ENCODE measurements at regions not wholly inside any gene's neighbourhood (a gene's known extent, or its start where the extent isn't known, plus 50 kb on each side); places are given as distances from the start of the nearest gene placed in this dataset.

DNA sequence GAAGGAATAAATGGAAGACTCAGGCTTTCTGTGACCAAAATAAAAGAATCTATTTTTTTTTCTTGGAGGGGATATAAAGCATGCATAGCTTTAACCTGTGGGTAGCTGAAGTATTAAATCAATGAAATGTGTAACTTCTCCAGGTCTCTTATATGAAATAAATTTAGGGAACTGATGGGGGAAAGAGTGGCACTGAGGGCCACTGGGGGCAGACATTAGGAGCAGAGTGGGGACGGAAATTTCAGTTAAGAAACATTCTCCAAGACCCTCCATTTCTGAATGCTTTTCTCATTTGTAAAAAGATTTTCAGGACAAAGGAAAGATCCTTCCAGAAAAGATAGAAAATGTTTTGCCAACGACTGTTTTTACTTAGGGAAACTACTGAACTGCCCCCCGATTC is 131.0 kb downstream of the GPX5 start:
- no peak for DNase-seq (ENCODE audit: extremely low read depth, low read depth)
- TF ChIP-seq, protein P1, sequence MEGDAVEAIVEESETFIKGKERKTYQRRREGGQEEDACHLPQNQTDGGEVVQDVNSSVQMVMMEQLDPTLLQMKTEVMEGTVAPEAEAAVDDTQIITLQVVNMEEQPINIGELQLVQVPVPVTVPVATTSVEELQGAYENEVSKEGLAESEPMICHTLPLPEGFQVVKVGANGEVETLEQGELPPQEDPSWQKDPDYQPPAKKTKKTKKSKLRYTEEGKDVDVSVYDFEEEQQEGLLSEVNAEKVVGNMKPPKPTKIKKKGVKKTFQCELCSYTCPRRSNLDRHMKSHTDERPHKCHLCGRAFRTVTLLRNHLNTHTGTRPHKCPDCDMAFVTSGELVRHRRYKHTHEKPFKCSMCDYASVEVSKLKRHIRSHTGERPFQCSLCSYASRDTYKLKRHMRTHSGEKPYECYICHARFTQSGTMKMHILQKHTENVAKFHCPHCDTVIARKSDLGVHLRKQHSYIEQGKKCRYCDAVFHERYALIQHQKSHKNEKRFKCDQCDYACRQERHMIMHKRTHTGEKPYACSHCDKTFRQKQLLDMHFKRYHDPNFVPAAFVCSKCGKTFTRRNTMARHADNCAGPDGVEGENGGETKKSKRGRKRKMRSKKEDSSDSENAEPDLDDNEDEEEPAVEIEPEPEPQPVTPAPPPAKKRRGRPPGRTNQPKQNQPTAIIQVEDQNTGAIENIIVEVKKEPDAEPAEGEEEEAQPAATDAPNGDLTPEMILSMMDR (IDR thresholded peaks at IDR 0.05; ENCODE audit: low read depth, low read length), result no peak

DNA sequence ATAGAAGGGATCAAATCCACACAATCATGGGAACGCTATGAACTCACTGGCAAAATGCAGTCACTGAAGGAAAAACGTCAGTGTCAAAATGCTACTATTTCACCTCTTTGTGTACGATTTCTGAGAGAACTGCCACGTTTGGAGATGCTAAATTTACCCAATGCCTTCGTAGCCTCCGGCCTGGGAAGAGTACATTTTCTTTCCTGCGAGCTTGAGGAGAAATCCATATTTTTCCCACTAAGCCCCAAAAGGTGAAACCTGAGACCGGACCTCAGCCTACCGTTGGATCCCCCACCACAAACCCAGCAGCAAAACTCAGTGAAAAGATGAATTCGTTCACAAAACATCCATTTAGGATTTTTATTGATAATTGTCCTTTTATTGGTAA is 131.7 kb downstream of the GPX5 start:
- TF ChIP-seq, protein P1 (IDR thresholded peaks at IDR 0.05; ENCODE audit: low read depth, low read length), result no peak
- DNase-seq (ENCODE audit: extremely low read depth, low read depth), result no peak

DNA sequence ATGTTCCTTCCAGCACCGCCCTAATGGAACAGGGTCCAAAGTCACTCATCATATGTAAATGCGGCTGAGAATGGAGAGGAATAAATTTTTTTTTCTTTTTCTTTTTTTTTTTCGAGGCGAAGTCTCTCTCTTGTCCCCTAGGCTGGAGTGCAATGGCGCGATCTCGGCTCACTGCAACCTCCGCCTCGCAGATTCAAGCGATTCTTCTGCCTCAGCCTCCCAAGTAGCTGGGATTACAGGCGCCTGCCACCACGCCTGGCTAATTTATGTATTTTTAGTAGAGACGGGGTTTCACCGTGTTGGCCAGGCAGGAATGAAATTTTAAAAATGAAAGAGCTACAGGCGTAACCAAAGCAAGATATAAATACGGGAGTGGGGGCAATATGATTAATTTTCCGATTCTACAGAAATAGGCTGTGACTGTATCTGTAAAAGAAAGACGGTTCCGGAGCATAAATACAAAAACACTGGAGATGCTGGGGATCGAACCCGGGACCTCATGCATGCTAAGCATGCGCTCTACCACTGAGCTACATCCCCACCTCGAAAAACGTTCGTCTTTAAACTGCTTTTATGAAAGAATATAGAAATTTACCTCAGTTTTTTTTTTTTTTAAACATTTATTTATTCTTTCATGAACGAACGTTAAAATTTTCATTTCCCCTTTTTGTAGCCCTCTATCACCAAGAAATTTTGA is 132.2 kb downstream of the GPX5 start:
- no peak for DNase-seq (ENCODE audit: extremely low read depth, low read depth)
- TF ChIP-seq, protein P1 (IDR thresholded peaks at IDR 0.05; ENCODE audit: low read depth, low read length), result no peak

DNA sequence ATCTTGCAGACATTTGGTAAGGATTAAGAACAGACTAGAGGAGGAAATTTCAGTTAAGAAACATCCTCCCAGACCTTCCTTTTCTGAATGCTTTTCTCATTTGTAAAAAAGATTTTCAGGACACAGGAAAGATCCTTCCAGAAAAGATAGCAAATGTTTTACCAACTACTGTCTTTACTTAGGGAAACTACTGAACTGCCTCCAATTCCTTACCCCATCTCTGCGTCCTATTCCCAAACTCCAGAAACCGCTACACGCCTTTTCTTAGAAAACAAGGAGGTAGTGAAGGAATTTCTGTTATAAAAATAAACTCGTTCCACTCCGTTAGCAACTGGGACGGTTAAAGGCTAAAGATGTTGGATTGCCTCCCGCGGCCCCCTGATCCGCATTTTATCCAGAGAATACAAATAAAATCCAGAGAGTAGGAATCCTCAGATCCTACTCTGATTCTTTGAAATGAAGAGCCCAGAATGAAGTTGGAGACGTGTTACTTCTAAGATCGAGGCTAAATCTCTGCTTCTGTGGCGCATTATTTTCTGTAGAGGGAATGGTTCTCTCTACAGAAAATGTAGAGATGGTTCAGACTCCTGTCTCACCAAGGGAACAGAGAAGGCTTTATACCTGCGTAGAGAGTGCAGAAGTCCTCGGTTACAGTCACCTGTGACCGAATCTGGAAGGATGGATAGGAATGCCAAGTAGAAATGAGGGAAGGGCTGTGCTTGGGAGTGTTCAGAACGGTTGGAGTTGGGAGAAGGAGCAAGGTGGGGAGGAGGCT is 133.0 kb downstream of the GPX5 start:
- TF ChIP-seq, protein P1 (IDR thresholded peaks at IDR 0.05; ENCODE audit: low read depth, low read length), result no peak
- DNase-seq (ENCODE audit: extremely low read depth, low read depth), result no peak

DNA sequence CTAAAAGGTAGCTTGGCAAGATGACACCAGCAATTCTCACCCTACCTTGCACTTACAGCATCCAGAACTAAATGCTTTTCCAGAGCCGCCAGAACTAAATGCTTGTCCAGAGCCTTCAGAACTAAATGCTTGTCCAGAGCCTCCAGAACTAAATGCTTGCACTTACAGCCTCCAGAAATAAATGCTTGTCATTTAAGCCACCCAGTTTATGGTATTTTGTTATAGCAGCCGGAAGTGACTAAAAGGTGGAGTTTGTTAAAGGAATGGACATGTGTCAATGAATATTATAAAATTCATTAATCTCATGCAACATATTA is 133.5 kb downstream of the GPX5 start:
- TF ChIP-seq, protein P1 (IDR thresholded peaks at IDR 0.05; ENCODE audit: low read depth, low read length), result no peak
- no peak for DNase-seq (ENCODE audit: extremely low read depth, low read depth)

DNA sequence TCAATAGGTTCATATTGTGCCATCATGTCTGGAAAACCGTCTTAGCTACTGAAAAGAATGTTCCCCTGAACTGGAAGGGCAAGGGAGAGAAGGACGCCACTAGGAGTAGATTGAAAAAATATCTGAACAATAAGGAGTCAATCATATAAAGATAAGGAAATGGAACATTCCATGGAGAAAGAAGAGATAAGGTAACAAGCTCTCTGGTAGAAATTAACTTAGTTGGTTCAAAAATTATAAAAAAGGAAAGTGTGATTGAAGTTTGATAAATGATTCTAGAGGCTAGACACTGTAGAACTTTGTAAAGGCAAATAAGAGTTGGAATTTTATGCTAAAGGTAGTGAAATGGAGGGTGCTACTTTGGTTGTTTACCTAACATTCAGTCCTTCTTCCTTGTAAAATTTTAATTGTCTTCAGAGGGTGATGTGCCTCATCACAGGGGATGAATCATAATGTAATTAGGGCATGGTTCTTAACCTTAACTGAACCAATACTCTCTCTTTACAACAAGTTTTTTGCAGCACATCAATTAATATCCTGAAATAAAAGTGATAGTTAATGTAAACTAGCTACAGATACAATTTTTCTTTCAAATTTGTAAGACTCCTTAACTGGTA is 135.5 kb downstream of the GPX5 start:
- no peak for DNase-seq (ENCODE audit: extremely low read depth, low read depth)
- TF ChIP-seq, protein P1 (IDR thresholded peaks at IDR 0.05; ENCODE audit: low read depth, low read length), result no peak

DNA sequence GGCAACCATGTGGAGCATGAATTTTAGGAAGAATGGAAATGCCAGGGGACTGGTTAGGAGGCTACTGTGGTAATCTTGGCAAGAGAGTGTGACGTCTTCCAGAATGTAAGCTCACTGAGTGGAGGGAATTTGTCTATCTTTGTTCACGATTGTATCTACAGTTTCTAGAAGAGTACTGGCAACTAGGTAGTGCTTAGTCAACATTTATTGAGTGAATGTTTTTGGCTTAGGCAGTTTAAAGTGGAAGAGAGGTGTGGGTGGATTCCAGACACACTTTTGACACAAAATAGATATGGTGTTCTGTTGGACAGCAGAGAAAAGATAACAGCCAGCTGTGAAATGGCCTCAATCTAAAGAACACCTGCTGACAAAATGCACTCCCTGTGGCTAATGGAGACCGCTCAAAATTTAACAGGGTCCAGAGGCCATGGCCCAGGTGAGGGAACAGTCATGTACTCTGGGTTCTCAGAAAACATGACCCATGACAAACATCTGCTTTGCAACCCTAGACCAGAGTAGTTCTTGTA is 139.3 kb downstream of the GPX5 start:
- TF ChIP-seq, protein P1 (IDR thresholded peaks at IDR 0.05; ENCODE audit: low read depth, low read length), result no peak
- DNase-seq (ENCODE audit: extremely low read depth, low read depth), result no peak
